NCI-H345 (cell line): ENCODE measurements at regions not wholly inside any gene's neighbourhood (a gene's known extent, or its start where the extent isn't known, plus 50 kb on each side); places are given as distances from the start of the nearest gene placed in this dataset.
A peak's percentile ranks its signal among the peaks of the same experiment; 100 is the strongest.

Experiments
- DNase-seq: peaks from one replicate; lab custom pipeline; 2025; lab: John Stamatoyannopoulos, UW

DNA sequence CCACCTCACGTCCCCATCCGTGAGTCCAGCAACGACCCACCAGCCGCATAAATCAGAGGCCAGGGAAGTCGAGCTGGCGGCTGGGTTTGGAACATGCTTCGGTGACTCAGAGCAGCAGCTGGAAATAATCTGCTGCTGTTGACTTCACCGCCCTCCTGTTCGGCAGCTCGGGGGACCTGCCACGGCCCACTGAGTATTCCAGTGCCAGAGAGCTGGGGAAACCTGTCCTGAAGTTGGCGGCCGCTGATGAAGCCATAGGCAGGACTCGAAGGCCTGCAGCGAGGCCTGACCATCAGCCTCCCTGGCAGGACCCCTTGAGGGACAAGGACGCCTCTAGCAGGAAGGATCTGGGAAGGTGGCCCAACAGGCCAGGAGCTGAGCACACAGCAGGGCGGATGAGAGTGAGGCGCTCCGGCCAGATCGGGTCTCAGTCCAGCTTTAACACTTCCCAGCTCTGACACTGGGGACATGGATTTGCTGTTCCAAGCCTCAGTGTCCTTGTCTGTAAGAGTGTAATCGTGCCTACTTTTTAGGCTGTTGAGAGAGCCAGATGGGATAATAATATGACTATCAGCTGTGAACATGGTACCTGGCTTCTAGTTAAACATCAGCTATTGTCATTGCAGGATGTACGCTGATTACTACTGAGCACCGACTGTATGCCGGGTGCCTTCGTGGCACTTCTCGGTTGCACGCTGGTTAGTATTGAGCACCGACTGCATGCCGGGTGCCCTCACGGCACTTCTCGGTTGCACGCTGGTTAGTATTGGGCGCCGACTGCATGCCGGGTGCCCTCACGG lies 50.4 kb upstream of the CIBAR2 start:
- DNase-seq = no peak

DNA sequence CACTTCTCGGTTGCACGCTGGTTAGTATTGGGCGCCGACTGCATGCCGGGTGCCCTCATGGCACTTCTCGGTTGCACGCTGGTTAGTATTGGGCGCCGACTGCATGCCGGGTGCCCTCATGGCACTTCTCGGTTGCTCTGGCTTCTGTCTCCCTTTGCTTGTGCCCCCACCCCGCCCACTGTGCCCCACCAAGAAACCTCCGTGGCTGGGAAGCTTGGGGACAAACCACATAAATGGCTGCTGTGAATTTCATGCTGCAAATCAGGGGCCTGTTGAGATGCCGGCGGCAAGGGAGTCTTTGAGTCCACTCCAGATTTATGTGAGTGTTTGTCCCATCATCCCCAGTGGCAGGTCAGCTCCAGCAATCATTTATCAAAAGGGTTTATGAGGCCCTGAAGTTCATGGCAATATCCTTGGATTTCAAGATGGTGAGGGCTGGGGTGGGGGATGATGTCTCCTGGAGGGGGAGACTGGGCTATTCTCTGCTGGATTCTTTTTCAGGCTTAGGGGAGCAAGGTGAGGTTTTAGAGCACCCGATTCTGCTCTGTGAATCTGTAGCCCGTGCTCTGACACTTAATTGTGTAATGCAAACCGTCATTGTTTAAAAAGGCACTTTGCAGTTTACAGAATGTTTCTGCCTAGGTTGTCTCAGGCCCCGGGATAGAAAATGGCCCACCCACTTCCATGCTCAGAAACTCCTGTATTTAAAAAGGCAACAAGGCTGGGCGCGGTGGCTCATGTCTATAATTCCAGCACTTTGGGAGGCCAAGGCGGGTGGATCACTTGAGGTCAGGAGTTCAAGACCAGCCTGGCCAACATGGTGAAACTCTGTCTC lies 51.2 kb upstream of the CIBAR2 start:
- no peak for DNase-seq

DNA sequence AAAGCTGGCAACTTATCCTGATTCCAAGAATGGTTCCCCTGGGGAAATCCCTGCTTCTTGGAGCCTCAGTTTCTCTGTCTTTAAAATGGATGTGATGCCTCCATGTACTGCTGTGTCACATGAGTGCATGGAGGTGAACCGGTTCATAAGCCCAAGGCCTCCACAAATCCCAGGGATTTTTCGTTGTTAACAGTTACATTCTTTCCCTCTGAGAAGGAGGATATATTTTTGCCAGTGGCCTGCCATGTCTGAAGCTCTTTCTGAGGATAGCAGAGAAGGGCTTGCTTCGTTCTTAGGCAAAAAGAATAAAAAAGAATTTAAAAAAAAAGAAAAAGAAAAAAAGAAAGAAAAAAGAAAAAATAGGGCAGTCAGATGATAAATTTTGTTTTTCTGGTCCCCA lies 52.2 kb upstream of the CIBAR2 start:
- no peak for DNase-seq

DNA sequence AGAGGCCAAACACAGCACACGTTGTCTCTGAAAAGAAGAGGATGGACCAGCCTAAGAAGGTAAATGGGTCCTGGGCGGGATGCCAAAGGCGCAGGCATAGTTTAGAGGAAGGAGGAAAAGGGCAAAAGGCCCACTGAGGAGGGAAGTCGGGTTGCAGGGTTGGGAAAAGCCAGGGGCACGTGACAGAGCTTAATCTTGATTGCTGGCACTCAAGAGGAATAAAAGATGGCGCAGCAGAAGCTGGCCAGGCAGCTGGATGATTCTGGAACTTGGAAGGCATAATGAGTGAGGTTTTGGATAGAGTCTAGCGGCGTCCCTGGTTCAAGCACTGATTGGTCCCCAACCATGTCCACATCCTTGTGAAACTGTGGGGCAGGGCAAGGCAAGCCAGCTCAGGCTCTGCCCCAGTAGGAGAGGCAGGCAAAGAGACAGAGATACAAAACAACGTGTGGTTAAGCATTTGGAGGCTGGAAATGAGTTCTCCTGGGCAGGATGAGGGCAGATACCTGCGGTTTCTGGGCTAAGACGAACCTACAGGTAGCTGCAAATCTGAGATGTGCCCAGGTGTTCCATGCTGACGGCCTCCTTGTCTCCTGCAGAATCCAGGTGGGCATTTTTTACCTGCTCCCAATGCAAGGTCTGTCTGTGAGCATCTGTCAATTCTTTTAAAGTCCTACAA lies 52.7 kb upstream of the CIBAR2 start:
- DNase-seq = no peak

DNA sequence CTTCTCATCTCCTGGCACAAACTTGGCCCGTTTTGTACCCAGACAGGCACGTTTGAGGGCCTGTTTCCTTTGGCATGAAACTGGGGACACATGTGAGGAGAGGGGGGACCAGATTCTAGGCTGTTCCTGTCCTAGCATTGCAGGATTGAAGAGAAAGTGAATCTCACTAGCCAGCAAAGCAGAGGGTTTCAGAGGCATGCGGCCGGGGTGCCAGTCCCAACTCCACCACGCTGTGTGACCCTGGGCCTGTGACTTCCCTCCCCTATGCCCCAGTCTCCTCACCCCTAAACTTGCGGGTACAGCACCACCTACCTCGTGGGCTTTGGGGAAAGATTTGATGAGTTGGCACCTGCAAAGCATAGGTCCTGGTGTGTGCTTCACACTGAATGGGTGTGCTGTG lies 53.5 kb upstream of the CIBAR2 start:
- DNase-seq = no peak

DNA sequence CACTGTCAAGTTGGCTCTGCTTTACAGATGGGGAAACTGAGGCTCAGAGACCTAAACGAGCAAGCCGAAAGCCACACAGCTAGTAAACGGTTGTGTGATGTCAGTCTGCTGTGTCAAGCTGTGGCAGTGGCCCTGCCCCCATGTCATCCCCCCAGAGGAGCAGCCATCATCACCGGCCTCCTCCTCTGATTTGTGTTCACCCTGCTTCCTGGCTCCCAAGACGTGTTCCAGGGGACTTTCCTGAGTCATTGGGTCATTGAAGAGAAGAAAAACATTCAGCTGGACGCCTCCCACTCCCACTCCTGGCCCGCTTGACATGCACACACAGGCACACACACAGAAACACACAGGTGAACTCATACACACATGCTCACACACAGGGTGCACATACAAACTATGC lies 54.0 kb upstream of the CIBAR2 start:
- no peak for DNase-seq

DNA sequence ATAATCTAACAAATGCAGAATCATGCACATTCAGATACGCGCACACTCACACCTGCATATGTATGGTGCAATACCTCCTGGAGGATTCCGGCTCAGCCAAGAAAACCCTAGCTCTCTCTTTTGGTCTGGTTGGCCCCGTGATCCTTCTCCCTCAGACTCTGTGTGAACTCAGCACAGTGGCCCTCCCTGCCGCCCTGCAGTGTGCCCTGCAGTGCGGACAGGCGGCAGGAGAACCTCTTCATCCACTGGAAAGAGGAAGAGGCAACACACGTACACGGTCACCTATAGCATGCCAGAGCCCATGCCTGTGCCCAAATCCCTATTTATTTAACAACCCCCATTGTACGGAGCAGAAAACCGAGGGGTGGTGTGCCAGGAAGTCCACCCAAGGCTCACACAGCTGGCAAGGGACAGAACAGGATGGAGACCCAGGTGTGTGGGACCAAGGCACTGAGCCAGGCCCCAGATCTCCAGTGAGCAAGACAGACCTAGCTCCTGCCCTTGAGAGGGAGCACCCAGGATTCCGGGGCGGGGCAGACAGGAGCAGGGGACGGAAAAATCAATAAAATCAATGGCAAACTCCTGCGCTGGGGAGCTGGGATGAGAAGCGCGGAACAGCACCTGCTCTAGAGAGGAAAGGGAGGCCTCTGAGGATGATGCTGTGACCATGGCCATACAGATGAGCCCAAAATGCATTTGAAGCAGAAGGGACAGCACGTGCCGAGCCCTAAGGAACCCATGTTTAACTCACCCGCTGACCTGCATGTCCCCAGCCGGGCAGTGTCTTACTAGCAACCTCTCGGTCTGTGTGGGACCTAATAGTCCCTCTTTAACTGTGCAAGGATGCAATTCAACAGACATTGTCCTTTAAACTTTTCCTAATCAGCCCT lies 54.7 kb upstream of the CIBAR2 start:
- peak; percentile 4 for DNase-seq

DNA sequence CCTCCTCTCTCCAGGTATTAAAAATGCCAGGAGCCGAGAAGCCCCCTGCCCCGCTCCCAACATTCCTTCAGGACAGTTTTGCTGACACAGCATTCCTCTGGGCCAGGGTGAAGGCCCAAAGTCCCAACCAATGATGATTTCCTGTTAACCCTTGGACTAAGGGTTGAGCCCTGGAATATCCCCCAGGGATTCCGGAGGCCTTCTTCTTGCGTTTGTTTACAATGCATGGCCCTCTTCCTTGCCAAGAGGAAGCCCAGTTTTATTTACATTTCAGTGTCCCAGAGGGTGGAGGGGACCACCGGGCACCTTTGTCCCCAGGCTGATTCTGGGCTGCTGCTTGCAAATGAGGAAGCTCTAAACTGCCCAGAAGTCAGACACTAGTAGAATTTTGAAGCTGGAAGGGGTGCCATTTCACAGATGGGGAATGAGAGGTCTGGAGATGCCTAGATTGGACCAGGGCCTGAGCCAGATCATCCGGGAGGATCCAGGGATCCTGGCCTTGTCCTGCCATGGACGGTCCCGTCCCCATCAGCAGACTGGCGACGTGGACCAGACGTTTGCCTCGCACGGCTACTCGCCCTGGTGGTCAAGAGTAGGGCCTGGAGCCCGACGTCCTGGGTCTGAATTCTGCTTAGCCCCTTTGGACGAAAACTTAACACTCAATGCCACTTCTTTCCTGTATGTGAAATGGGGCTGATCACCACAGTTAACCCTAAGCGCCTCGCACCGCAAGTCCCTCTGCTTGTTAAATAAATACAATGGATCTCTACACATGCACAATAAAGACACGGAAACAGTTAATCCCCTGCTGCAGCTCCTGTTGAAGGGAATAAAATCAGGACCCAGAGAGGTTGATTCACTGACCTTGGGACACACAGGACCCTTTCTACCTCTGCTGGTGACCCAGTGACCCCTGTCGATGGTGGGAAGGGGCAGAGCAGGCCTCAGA lies 55.6 kb upstream of the CIBAR2 start:
- DNase-seq = no peak

DNA sequence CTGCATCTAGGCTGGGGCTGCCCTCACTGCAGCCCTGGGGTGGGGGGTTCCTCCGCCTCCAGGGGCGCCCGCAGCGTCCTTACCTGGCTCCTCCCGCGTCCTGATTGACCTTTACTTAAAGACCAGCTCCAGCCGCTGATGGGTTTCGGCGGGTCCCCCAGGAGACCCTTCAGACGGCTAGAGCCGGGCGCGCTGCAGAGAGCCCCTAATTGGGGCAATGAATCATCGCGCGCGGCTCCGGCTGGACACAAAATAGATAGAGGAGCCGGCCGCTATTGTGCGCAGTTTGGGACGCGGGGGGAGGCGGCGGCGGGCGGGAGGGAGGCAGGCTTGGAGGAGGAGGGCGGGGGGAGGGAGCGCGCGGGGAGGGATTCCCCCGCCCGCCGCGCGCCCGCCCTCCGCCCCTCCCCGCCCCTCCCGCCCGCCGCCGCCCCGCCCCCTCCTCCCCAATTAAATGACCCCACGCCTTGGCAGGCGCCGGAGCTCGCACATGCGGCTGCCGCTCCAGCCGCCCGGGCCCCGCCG lies 56.5 kb upstream of the CIBAR2 start:
- peak; percentile 23 for DNase-seq

DNA sequence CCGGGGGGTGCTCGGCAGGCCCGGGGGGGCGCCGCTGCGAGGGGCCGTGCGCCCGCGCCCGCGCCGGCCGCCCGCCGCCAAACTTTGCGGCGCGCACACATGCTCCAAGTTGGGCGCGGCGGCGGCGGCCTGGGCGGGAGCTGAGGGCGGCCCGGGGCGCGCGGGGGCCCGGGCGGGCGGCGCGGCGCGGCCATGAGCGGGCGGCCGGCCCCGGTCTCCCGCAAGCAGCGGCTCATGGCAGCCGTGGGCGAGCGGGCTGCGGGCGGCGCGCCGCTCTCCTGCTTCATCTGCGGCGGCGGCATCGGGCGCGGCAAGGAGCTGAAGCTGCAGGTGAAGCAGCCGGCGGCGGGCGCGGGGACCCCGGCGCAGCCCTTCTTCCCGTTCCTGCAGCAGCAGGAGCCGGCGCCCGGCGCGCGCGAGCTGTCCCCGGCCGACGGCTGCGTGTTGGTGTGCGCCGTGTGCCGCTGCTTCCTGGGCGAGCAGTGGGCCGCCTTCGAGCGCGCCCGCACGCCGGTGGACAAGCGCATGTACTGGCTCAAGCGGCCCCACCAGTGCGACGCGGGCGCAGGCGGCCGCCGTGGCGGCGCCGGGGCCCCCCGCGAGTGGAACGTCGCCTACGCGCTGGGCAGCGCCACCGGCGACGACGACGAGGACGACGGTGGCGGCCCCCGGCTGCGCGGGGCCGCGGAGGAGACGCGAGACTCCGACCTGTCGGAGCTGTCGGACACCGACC lies 57.2 kb upstream of the CIBAR2 start:
- no peak for DNase-seq

DNA sequence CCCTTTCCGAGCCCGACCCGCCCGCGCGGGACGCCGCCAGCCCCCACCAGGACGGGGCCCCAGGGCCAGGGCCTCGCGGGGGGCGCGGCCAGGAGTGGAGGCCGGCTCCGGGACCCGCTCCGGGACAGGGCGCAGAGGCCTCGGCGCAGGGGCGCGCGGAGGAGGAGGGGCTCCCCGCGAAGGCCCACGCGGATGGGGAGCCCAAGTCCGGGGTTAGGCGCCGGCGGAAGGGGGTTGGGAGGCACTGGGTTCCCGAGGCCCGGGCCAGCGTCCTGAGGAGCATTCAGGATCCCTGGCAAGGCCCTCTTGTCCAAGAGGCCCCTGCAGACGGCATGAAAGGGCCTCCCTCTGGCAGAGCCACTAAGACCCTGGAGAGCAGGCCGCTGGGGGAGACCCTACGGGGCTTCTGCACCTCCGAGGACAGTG lies 57.8 kb upstream of the CIBAR2 start:
- DNase-seq = no peak

DNA sequence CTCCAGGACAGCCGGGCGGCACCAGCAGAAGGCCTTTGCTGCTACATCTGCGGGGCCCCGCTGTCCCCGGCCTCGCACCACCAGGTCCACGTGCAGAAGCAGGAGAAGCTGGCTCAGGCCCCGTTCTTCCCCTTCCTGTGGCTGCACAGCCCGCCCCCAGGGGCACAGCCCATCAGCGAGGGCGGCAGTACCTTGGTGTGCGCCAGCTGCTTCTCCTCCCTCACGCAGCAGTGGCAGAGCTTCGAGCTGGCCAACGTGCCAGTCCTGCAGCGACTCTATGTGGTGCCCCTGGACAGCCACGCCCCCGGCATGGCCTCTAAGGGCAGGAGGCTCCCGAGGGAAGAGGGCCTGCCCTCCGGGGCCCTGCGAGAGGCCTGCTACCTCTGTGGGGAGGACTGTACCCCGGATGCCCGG lies 58.3 kb upstream of the CIBAR2 start:
- DNase-seq = no peak

DNA sequence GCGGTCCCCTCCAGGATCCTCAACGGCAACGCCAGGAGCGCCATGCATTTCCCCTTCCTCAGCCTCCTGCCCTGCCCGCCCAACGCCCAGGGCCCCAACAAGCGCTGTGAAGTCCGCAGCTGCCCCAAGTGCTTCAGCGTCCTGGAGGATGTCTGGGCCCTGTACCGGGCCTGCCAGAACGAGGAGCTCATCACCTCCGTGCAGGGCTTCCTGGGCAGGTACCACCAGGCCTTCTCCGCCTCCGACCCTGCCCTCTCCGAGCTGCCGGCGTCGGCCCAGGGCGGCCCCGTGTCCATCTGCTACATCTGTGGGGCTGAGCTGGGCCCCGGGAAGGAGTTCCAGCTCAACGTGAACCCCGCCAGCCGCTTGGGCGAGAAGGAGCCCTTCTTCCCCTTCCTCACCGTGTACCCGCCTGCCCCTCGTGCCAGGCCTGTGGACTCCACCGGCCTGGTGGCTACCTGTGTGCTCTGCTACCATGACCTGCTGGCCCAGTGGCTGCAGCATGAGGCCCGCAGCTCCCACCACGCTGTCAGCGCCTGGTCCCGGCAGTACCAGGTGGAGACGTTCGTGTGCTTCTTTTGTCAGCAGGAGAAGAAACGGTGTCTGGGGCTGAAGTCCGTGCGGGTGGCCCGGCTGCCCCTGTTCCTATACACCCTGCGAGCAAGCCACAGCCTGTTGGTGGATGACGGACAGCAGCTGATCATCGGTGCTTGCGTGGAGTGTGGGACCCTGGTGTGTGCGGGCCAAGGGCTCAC lies 58.9 kb upstream of the CIBAR2 start:
- no peak for DNase-seq

DNA sequence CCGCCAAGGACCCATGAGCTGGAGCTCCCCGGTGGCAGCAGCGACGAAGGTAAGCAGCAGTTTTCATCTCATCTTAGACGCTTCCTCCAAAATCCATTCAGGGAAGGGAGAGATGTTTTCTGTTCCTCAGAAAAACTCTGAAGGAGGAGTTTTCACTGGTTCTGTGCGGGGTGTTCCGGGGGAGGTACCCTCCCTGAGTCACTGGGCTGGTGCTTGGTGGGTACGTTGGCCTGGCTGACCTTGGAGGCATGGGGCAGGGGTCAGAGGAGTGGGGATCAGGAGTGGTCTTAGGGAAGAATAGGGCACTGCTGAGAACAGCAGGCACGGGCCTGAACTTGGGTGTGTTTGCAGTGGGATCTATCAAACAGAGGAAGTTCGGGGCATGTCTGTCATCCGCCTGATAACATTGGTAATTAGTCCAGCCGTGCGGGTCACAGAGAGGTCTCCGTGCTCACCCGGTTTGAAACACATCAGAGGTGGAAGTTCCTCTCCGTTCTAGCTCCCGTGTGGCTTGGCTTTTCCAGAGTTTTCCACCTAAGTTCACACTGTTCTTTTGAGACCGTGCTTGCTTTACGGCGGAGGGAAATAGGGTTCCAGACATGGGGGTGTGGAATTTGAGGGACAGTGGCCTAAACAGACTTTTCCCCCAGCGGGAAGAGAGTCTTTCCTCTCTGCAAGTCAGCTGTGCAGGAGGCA lies 59.6 kb upstream of the CIBAR2 start:
- no peak for DNase-seq

DNA sequence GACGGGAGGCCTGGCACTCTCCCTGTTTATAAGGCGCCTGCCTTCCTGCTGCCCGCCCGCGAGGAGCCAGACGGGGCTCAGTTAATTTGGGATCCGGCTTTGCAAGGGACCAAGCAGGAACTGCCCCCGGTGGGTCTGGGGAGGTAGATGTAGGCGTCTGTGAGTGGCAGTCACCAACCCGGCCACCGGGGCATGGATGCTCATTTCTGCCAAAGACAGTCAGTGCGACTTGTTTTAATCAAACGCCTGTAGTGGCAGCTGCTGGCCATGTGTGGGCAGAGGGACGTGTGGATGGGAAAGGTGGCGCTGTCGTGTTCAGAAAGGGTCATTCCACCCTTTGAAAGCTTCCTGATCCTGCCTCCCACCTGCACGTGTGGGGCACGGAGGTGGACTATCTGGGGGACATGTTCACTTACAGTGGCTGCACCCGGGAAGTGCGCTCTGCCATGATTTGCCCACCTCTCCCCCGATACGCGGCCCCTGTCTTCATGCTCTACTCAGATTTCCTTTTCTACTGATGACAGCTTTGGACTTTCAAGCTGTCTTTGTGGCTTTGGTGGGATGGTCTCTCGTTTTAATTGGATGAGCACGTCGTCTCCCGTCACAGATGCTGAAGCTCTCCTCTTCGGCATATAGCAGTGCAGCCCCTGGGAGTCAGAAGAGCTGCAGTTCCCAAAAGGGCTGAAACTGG lies 60.3 kb upstream of the CIBAR2 start:
- DNase-seq = no peak

DNA sequence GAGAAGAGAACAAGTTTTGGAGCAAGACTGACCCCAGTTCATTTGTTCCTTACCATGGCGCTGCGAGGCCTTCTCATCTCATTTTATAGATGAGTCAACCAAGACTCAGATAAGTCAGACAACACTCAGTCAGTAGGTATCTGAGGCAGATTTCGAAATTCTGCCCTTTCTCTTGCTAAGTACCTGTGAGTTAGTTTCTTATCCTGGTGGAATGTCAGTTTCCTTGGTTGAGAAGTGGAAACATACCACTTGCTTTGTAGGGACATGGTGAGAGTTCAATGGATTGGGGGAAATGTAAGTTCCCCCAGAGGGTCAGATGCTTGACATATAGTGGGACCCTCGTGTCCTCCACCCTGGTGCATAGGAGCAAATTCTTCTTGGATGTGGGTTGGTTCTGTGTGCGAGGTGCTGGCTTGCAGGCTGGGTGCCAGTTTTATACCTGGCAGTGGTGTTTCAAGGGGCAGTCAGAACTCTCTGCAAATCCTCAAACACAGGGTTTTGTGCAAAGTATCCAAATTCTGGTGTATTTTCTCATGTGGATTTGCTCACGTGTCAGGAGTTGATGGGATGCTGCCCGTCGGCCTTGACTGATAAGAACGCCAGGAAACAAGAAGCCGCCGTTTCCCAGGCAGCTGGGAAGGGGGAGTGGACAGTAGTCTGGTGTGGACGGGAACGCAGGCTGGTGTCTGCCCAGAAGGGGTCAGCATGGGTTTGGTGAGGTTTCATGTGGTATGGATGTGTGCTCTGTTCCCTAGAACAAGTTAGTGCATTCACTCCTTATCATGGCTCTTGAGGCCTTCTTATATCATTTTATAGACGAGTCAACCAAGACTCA lies 61.1 kb upstream of the CIBAR2 start:
- no peak for DNase-seq
